GM12872 (cell line): ENCODE measurements at regions not wholly inside any gene's neighbourhood (a gene's known extent, or its start where the extent isn't known, plus 50 kb on each side); places are given as distances from the start of the nearest gene placed in this dataset.

ENCODE experiments used
- TF ChIP-seq, protein P1 (sequence below): IDR thresholded peaks from 3 replicates; pipeline ENCODE4 v1.5.1; 2011; ENCODE audit warnings: low read depth, mild to moderate bottlenecking, low read length, moderate library complexity; ENCODE audit not compliant: insufficient read depth

DNA sequence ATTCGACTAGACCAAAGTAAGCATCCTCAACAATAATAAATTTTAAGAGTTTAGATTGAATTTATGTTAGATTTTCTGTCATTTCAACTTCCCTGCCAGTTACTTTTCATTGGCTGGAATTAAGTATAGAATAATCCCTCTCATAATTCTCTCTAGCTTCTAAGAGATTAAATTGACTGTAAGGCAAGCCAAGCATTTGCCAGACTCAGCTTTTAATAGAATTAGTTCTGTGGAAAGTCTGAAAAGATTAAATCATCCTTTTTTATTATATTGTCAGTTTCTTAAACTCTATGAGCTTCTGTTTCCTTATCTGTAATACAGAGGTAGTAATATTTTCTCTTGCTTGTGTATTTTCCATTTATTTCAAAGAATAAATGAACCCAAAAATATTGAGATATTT lies 77.9 kb upstream of the ZNF804A start:
- TF ChIP-seq, protein P1, sequence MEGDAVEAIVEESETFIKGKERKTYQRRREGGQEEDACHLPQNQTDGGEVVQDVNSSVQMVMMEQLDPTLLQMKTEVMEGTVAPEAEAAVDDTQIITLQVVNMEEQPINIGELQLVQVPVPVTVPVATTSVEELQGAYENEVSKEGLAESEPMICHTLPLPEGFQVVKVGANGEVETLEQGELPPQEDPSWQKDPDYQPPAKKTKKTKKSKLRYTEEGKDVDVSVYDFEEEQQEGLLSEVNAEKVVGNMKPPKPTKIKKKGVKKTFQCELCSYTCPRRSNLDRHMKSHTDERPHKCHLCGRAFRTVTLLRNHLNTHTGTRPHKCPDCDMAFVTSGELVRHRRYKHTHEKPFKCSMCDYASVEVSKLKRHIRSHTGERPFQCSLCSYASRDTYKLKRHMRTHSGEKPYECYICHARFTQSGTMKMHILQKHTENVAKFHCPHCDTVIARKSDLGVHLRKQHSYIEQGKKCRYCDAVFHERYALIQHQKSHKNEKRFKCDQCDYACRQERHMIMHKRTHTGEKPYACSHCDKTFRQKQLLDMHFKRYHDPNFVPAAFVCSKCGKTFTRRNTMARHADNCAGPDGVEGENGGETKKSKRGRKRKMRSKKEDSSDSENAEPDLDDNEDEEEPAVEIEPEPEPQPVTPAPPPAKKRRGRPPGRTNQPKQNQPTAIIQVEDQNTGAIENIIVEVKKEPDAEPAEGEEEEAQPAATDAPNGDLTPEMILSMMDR: no peak

DNA sequence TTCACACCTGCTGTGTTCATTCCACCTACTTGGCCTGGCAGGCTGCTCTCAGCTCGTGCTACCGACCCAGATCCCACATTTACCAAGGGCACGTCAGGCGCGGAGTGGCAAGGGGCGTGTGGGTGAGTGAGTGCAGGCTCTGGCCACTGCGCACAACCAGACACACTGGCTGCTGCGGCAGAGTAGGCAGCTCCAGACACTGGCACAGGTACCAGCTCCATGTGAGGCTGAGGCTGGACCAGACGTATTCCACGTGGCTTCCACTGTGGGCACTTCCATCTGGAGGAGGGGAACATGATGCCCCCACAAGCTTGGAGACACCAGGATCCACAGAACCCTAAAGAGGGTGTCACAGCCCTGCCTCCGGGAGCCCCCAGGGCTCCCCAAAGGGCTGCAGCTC lies 74.6 kb upstream of the ZNF804A start:
- TF ChIP-seq, protein P1: no peak

DNA sequence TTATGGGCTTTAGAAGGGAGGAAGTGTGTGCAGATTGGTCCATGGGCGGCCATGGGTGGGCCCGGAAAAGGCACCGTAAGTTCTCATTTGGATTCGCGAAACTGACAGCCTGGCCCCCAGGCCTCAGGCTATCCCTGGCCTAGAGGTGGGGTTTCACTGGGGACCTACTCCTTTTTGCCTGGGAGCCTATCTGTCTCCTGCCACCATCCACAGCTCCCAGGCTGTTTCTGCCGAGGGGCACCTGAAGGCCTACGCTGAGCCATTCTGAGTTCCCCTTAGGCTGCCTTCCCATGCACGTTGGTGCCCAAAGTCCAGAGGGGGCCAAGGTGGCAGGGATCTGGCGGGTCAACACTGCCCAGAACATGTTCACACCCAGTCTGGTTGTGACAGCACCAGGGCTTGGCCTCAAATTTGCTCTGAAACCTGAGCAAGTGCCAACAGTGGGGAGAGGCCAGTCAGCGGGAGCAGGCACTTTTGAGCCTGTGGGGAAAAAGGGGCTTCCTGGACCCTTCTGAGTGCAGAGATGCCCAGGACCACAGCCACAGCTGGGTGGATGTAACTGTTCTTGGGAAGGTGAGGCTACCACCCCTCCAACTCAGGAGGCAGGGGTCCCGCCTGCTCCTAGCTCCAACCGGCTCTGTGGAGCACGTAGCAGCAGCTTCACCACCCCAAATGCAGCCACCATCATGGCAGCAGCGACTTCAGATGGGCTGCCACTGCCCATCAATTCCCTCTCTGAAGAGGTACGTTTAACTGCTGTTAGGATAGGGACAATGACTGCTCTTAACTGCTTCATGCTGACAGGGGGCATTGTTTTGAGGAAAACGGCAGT lies 73.6 kb upstream of the ZNF804A start:
- TF ChIP-seq, protein P1: no peak

DNA sequence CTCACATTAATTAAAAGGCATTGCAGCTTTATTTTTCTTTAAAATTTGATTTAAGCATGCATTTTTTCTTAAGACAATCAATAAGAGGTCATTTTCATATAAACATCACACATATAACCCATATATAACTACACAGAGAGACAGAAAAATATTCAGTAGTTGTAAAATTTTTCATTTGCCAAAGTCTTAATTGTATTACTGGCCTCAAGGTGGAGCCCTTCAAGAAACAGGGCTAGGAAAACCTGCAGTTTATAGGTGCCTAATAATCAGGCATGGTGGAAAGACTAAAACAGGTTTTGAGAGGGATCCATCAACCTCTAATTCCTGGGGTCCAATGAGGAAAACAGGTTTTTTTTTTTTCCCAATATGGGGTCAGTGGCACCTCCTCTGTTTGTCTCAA lies 71.3 kb upstream of the ZNF804A start:
- TF ChIP-seq, protein P1: no peak

DNA sequence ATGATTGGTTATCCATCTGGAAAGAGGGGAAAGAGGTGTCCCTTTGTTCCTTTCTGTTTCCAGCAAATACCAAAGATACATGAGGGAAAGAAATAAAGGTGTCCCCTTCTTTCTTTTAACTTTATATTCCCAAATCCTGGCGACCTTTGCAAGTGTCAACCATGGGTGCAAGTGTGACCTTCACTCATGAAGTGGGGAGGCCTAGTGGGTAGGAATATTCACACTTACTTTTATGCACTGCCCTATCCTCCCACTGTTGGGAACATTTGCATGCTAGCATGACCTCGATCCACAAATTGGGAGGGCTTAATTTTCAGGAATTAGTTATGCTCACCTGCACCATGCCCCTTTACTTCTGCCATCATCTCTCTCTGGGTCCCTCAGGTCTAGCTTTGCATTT lies 70.2 kb upstream of the ZNF804A start:
- TF ChIP-seq, protein P1: no peak

DNA sequence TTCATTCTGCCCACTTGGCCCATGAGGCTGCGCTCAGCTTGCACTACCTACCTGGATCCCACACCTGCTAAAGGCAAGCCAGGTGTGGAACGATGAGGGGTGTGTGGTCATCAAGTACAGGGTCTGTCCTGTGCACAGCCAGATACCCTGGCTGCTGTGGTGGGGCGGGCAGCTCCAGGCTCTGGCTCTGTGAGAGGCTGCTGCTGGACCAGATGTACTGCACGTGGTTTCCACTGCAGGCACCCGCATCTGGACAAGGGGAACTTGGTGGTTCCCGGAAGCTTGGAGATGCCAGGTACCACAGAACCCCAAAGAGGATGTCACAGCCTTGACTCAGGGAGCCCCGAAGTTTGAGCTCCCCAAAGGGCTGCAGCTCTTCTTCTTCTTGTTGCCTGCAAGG lies 68.1 kb upstream of the ZNF804A start:
- TF ChIP-seq, protein P1: no peak

DNA sequence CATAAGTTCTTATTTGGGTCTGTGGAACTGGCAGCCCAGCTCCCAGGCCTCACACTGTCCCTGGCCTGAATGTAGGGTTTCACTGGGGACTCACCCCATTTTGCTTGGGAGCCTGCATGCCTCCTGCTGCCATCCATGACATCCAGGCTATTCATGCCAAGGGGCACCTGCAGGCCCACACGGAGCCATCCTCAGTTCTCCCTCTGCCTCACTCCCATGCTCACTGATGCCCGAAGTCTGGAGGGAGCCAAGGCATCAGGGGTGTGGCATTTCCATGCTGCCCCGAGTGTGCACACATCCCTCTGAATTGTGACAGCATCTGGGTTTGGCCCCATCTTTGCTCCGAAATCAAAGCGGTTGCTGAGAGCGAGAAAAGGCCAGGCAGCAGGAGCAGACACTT lies 67.4 kb upstream of the ZNF804A start:
- TF ChIP-seq, protein P1: no peak
